Panc1 (cell line): ENCODE measurements at regions not wholly inside any gene's neighbourhood (a gene's known extent, or its start where the extent isn't known, plus 50 kb on each side); places are given as distances from the start of the nearest gene placed in this dataset.

Source experiments
- ATAC-seq: fragments of 200-7000 bp; cut with Tn5 transposase; 2 replicates; pipeline ENCODE4 v1.9.1; 2020; ENCODE audit warnings: mild to moderate bottlenecking, moderate library complexity
- BruUV-seq: library from RNA; stranded (reverse); fragments of 400-500 nt; replicated peaks from 2 replicates; lab custom pipeline; 2021; lab: Mats Ljungman, UMichigan
- CTCF ChIA-PET: fragments of 300-600 bp; sonication (Branson Sonifier 250); formaldehyde crosslinking; loops from one replicate; lab custom pipeline; 2022; ENCODE audit warnings: antibody characterized with exemption; lab: Charles Lee
- POLR2A ChIA-PET: fragments of 300-600 bp; sonication (Branson Sonifier 250); formaldehyde crosslinking; loops from one replicate; lab custom pipeline; 2022; ENCODE audit warnings: antibody characterized with exemption; lab: Charles Lee
- DNase-seq: peaks from one replicate; pipeline ENCODE4 v3.0.0-alpha.2; 2010; ENCODE audit warnings: low read depth, low spot score
- H3K27ac ChIP-seq: 2 replicates; pipeline ENCODE4 v1.5.1; 2011; ENCODE audit warnings: mild to moderate bottlenecking, low read length, inconsistent platforms
- H3K27me3 ChIP-seq: fragments of 200-500 bp; sonication (Bioruptor generic); 2 replicates; pipeline ENCODE4 v1.6.0; 2014; ENCODE audit warnings: low read length, inconsistent platforms; ENCODE audit not compliant: control insufficient read depth, insufficient read depth
- H3K36me3 ChIP-seq: fragments of 200-500 bp; sonication (Bioruptor generic); 2 replicates; pipeline ENCODE4 v1.5.1; 2014; ENCODE audit warnings: inconsistent platforms, mild to moderate bottlenecking, low read length, moderate library complexity; ENCODE audit not compliant: control insufficient read depth, insufficient read depth
- H3K4me1 ChIP-seq: 2 replicates; pipeline ENCODE4 v1.5.1; 2011; ENCODE audit warnings: inconsistent platforms, mild to moderate bottlenecking, low read length, moderate library complexity; ENCODE audit not compliant: control insufficient read depth, insufficient read depth
- H3K4me3 ChIP-seq, 2 experiments: 2 replicates each; pipeline ENCODE4 v1.5.1; 2011 to 2012; ENCODE audit warnings: low read depth in 2 of 2, low read length in 2 of 2, mild to moderate bottlenecking in 2 of 2, inconsistent platforms in 1 of 2, moderate library complexity in 1 of 2
- H3K9me3 ChIP-seq: fragments of 200-500 bp; sonication (Bioruptor generic); 2 replicates; pipeline ENCODE4 v1.5.1; 2014; ENCODE audit warnings: low read depth, mild to moderate bottlenecking, inconsistent platforms, low read length, moderate library complexity; ENCODE audit not compliant: control insufficient read depth, insufficient read depth
- CTCF ChIP-seq: fragments of 450-650 bp; IDR thresholded peaks from 2 replicates; pipeline ENCODE4 v1.5.1; 2017; ENCODE audit warnings: mild to moderate bottlenecking
- POLR2AphosphoS5 ChIP-seq: IDR thresholded peaks from 2 replicates; pipeline ENCODE4 v1.6.1; 2012; ENCODE audit warnings: mild to moderate bottlenecking, low read depth, low read length, moderate library complexity
- REST ChIP-seq, 2 experiments: IDR thresholded peaks; 2 replicates each; pipeline ENCODE4 v1.6.1; 2011 to 2012; ENCODE audit warnings: low read depth in 2 of 2, control low read depth in 1 of 2, low read length in 1 of 2, mild to moderate bottlenecking in 1 of 2, moderate library complexity in 1 of 2; ENCODE audit not compliant: insufficient read depth in 1 of 2
- SIN3A ChIP-seq: IDR thresholded peaks from 2 replicates; pipeline ENCODE4 v1.6.1; 2012; ENCODE audit warnings: low read depth, mild to moderate bottlenecking, low read length, moderate library complexity, borderline replicate concordance; ENCODE audit not compliant: insufficient read depth
- TCF7L2 ChIP-seq: IDR thresholded peaks from 2 replicates; pipeline ENCODE4 v1.6.1; 2011; ENCODE audit warnings: mild to moderate bottlenecking, low read depth, low read length, inconsistent platforms
- in situ Hi-C: cut with HindIII; loops from 2 replicates; pipeline ENCODE4 v1.10.0; 2016; ENCODE audit warnings: low sequenced_read_pairs, low pct_unique_long_range_greater_than_20kb
- intact Hi-C: fragments of 100-400 bp; cut with micrococcal nuclease; formaldehyde crosslinking; loops from one replicate; pipeline ENCODE4 v1.10.0; 2022; ENCODE audit not compliant: unreplicated experiment

- H3K36me3 ChIP-seq = no peaks in the 10 kb centered on the region
- DNase-seq = no peak
- no peak overlapping the region for H3K4me3 ChIP-seq
- POLR2A ChIA-PET = no interaction called here
- no peak for TF ChIP-seq TCF7L2
- no peak for TF ChIP-seq POLR2AphosphoS5
- TF ChIP-seq REST (IDR thresholded peaks at IDR 0.05; ENCODE audit: insufficient read depth in 1 of 2, low read depth in 2 of 2, low read length in 1 of 2) = no peak
- no peak for TF ChIP-seq CTCF
- TF ChIP-seq SIN3A = no peak
- in situ Hi-C loops (no loop called here), intact Hi-C loops (no loop called here)
- no peak for ATAC-seq
- H3K27ac ChIP-seq = no peak overlapping the region
- H3K9me3 ChIP-seq = no peaks in the 10 kb centered on the region
- no peaks in the 10 kb centered on the region for H3K4me1 ChIP-seq
- H3K27me3 ChIP-seq = no peaks in the 10 kb centered on the region
- CTCF ChIA-PET = no interaction called here
- no TSS peak for BruUV-seq
Observed at GRCh38 chr21:14712121-14712715, 166.1 kb upstream of the SAMSN1 start.

- DNase-seq = no peak
- ATAC-seq = no peak
- intact Hi-C loops = no loop called here
- in situ Hi-C loops = no loop called here
- Histone ChIP-seq H3K36me3 (no peaks in the 10 kb centered on the region), H3K27ac (no peak overlapping the region), H3K4me3 (no peak overlapping the region), H3K27me3 (no peaks in the 10 kb centered on the region), H3K4me1 (no peaks in the 10 kb centered on the region), H3K9me3 (no peaks in the 10 kb centered on the region)
- no TSS peak for BruUV-seq
- TF ChIP-seq REST (IDR thresholded peaks at IDR 0.05; ENCODE audit: insufficient read depth in 1 of 2, low read depth in 2 of 2, low read length in 1 of 2) (no peak), SIN3A (no peak), POLR2AphosphoS5 (no peak), TCF7L2 (no peak)
- POLR2A ChIA-PET = no interaction called here
- CTCF ChIA-PET = no interaction called here
Observed at GRCh38 chr21:14711287-14711686, 165.2 kb upstream of the SAMSN1 start.
